SKM-1 (cell line): ENCODE measurements at regions not wholly inside any gene's neighbourhood (a gene's known extent, or its start where the extent isn't known, plus 50 kb on each side); places are given as distances from the start of the nearest gene placed in this dataset.

Experiments used
- DNase-seq: peaks from one replicate; lab custom pipeline; 2025; ENCODE audit not compliant: unreplicated experiment; lab: John Stamatoyannopoulos, UW

DNA sequence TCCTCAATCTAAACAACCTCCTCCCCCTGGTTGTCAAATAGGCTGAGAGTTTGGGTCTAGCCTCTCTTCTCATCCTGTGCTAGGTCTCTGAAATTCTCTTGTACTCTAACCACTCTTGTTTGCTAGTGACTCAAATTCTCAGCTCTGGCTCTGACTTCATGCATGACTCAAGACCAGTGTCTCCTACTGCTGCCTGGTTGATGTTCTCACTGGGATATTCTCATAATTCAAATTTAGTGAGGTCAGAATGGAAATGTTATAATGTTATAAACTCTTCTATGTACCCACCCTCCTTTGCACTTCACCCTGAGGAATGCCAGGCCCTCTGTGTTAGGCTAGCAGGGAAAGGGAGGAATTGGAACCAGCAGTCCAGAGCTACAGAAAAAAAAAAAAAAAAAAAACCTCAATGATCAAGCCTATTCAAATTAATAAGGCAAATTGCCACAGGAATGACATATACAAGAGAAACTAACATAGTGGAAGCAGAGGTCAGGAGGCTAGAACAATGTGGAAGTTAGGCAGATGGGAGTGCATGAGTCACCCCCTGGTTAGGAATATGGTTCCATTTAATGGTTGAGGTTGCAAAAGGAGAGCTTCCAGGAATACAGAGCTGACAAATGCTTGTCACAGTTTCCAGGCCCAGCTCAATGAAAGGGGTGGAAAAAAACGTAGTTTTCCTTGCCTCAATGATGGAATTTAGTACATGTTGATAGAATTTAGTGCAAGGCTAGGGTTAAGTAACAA is 459.5 kb downstream of the RMST start:
- DNase-seq, result no peak

GRCh38 chr12:97923546-97923945 is 460.9 kb downstream of the RMST start:
- DNase-seq, result no peak

- no peak for DNase-seq
These were observed 461.5 kb downstream of the RMST start for GRCh38 chr12:97924122-97924521.

- DNase-seq, result no peak
These were observed 465.4 kb downstream of the RMST start for GRCh38 chr12:97927977-97928376.

- DNase-seq, result no peak
These were observed 473.6 kb downstream of the RMST start for GRCh38 chr12:97936165-97936564.

GRCh38 chr12:97938031-97938430 is 475.4 kb downstream of the RMST start:
- no peak for DNase-seq

DNA sequence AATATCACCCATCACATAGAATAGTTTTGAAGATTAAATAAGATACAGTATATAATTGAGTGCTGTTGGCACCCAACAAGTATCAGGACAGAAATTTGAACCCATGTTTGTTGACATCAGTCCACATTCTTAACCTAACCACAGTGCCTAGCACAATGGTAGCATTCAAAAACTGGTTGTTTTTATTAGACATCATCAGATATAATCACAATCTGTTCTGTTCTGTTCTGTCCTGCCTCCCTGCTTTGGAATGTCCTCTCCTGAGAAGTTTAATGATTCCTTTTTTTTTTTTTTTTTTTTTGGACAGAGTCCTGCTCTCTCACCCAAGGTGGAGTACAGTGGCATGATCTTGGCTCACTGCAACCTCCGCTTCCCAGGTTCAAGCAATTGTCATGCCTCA is 476.6 kb downstream of the RMST start:
- DNase-seq, result no peak

- DNase-seq, result no peak
These were observed 477.5 kb downstream of the RMST start for GRCh38 chr12:97940105-97940504.

- DNase-seq, result no peak
These were observed 478.0 kb downstream of the RMST start for GRCh38 chr12:97940629-97941028.

DNA sequence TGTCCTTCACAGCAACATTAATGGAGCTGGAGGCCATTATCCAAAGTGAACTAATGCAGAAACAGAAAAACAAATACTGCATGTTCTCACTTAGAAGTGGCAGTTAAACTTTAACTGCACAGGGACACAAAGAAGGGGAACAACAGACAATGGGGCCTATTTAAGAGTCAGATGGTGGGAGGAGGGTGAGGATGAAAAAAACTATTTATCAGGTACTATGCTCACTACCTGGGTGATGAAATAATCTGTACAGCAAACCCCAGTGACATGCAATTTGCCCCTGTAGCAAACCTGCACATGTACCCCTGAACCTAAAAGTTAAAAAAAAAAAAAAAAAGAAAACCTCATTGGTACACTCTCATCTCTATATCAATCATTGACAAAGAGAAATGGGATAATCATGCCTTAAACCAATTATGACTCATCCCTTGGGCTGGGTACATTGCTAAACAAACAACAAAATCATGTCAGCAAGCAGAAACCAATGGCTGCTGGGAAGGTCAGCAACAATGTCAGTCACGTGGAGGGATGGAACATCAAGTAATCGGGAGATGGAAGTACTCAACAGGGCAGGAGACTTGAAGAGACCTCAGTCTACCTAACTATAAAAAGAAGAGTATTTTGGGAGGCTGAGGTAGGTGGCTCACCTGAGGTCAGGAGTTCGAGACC is 479.2 kb downstream of the RMST start:
- no peak for DNase-seq

DNA sequence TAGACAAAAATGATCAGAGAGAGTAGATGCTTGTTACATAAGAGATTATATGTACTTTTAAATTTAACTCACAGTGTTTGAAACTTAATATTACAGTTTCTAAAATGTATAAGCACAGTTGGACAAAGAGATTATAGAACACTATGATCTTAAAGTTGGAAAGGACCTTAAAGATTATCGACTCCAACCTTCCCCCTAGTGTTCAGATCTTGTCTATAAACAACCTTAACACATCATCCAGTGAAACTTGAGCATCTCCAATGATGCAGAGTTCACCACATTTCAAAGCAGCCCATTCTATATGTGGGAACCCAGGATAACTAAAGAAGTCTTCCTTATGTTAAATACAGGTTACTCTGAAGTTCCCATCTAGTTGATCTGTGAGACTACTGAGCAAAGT is 480.8 kb downstream of the RMST start:
- DNase-seq, result no peak

DNA sequence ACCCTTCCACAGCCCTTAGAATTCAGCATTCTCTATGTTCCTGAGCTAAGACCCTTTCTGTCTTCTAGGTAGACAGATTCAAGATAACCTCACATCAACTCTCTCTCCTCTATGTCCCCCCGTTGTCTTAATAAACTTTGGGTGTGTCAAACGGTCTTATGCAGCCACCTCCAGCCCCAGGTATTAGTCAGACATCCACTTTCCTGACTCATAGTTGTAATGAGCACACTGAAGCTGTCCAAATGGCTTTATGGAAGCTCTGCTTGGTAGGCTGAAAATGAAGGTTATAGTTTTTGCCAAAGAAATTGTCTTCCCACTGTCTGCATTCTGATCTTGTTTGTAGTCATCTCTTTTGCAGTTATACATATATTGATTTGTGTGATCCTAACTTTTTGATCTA is 482.0 kb downstream of the RMST start:
- no peak for DNase-seq

- DNase-seq, result no peak
These were observed 484.1 kb downstream of the RMST start for GRCh38 chr12:97946701-97947100.

DNA sequence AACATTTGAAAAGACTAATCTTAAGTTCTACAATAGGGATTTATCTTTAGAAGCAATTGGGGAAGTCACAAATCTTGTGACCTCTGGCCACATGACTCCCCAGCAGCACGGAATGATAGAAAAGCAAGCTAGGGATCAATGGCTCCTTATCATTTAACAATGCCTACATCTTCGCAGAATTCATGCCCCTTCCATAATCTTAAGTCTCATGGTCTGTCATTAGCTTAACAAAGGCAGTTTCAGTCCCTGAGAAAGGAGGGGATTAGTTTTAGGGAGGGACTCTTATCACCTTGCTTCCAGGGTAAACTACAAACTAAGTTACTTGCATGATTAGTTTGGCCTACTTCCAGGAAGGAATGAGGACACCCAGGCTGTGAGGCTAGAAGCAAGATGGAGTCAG is 486.0 kb downstream of the RMST start:
- no peak for DNase-seq

- no peak for DNase-seq
These were observed 488.6 kb downstream of the RMST start for GRCh38 chr12:97951239-97951638.

- DNase-seq, result no peak
These were observed 489.1 kb downstream of the RMST start for GRCh38 chr12:97951717-97952116.

GRCh38 chr12:97957109-97957508 is 494.5 kb downstream of the RMST start:
- no peak for DNase-seq

DNA sequence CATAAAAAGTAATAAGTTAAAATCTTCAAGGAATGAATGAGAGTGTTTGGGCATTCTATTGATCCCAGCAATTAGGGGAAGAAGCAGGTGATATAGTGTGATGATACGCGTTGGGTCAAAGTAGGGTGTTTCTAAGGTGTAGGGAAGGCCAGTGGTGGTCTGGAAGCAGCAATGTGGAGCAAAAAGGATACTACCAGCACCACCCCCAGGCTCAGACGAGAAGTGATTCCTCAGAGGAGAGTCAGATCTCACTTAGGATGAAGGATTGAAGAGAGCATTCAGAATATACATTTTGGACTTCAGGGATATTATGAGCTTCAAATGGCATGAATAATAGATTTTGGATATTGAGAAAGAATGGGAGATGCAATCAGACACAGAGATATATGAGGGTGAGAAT is 497.6 kb downstream of the RMST start:
- DNase-seq, result no peak

GRCh38 chr12:97960741-97961608 is 498.4 kb downstream of the RMST start:
- peak; percentile 1 for DNase-seq

DNA sequence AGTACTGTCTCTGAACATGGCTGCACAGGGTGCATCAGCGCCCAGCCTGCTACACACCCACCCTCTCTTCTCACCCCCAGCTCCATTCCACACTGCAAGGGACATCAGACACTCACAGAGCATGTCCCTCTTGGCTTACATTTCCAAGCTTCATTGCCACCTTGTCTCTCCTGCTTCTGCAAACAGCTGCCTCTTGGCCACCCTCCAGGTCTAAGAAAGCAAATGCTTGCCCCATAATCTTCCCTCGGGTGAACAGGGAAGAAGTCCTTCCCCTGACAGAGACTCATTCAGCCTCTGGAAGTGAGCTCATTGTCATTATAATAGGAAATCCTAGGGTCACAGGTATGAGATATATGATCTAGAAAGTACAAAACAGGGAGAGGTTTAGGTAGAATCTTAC is 505.2 kb downstream of the RMST start:
- DNase-seq, result no peak

GRCh38 chr12:97968641-97969197 is 506.1 kb downstream of the RMST start:
- no peak for DNase-seq
